Ascending aorta (tissue), 2 donors: ENCODE measurements at regions not wholly inside any gene's neighbourhood (a gene's known extent, or its start where the extent isn't known, plus 50 kb on each side); places are given as distances from the start of the nearest gene placed in this dataset.

ENCODE experiments used
- DNase-seq, 2 donors: peaks; one replicate each; pipeline ENCODE4 v3.0.0-alpha.2; 2019; ENCODE audit warnings: low spot score in 2 of 2
- H3K27ac ChIP-seq, 2 donors: fragments of 200-600 bp; sonication (generic); one replicate each; pipeline ENCODE4 v1.5.1; 2016 to 2017; ENCODE audit warnings: mild to moderate bottlenecking in 1 of 2
- H3K27me3 ChIP-seq: fragments of 200-600 bp; sonication (generic); one replicate; pipeline ENCODE4 v1.5.1; 2017
- H3K36me3 ChIP-seq, 2 donors: fragments of 200-600 bp; sonication (generic); one replicate each; pipeline ENCODE4 v1.5.1; 2016
- H3K4me1 ChIP-seq, 2 donors: fragments of 200-600 bp; sonication (generic); one replicate each; pipeline ENCODE4 v1.5.1; 2016 to 2017; ENCODE audit warnings: mild to moderate bottlenecking in 1 of 2
- H3K4me3 ChIP-seq, 2 donors: fragments of 200-600 bp; sonication (generic); one replicate each; pipeline ENCODE4 v1.5.1; 2016 to 2017; ENCODE audit warnings: mild to moderate bottlenecking in 1 of 2
- H3K9me3 ChIP-seq, 2 donors: fragments of 200-600 bp; sonication (generic); one replicate each; pipeline ENCODE4 v1.5.1; 2016
- intact Hi-C: fragments of 100-400 bp; cut with DNase I; formaldehyde crosslinking; loops from one replicate; pipeline ENCODE4 v1.15.1; 2023
- TF ChIP-seq, protein P1 (sequence below), 3 experiments: fragments of 200-600 bp in 2 of 3; fragments of 450-650 bp in 1 of 3; sonication (generic) in 2 of 3; IDR thresholded peaks; one replicate each; pipeline ENCODE4 v1.5.1; 2016 to 2019; ENCODE audit warnings: antibody characterized with exemption in 3 of 3, mild to moderate bottlenecking in 1 of 3, moderate library complexity in 1 of 3

DNA sequence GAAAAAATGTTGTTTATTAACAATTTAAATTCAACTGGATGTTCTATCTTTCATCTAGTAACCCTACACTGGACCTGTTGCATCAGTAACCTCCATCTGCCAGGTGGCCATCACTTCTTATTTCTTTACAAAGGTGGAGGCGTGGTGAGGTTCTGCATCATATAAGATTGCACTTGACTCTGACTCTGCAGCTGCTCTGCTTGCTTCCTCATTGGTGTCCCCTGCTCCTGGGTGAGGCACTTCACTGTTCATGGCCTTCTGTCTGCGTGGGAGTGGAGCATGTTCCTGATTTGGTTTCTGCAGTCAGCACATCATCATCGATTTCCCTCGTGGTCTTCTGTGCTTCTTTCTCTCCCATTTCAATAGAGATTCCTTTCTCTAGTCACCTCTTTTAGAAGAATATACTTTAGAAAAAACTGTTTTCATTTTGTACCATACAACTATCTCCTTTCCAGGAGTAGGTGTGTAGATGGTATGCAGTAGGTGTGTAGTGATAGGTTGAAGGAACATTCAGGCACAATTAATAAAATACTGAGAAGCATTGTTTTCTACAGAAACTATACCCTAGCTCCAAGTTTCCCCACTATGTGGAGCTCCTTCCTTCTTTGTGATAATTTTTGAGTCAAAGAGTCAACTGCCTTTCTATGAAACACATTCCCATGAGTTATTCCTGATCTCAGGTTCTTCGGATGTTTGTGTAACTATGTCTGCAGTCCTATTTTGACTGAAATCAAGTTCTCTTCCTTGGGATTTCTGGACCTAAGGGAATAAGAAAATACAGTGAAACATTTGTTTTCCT, 231.7 kb upstream of the CNTNAP2 start:
- Histone ChIP-seq H3K36me3 (no peaks in the 10 kb centered on the region), H3K9me3 (no peaks in the 10 kb centered on the region), H3K27me3 (no peaks in the 10 kb centered on the region), H3K27ac (no peak overlapping the region), H3K4me1 (no peaks in the 10 kb centered on the region), H3K4me3 (no peak overlapping the region)
- intact Hi-C loops, result no loop called here
- no peak for DNase-seq
- TF ChIP-seq, protein P1, sequence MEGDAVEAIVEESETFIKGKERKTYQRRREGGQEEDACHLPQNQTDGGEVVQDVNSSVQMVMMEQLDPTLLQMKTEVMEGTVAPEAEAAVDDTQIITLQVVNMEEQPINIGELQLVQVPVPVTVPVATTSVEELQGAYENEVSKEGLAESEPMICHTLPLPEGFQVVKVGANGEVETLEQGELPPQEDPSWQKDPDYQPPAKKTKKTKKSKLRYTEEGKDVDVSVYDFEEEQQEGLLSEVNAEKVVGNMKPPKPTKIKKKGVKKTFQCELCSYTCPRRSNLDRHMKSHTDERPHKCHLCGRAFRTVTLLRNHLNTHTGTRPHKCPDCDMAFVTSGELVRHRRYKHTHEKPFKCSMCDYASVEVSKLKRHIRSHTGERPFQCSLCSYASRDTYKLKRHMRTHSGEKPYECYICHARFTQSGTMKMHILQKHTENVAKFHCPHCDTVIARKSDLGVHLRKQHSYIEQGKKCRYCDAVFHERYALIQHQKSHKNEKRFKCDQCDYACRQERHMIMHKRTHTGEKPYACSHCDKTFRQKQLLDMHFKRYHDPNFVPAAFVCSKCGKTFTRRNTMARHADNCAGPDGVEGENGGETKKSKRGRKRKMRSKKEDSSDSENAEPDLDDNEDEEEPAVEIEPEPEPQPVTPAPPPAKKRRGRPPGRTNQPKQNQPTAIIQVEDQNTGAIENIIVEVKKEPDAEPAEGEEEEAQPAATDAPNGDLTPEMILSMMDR (IDR thresholded peaks at IDR 0.05), result no peak

DNA sequence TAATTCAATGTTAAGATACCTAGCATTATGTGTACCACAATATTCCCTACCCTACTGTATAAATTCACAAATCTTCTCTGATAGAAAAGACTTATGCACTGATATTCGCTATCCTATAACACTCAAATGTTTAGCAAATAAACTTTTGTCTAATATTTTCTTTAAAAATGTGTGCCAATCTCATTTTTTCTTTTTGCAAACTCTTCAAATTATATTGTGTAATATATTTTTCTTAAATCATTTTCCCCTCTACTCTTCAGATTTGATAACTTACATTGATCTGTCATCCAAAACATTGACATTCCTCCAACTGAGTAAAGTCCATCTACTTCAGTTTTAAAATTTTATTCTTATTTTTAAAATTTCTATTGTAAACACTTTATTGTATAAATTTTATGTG, 240.2 kb upstream of the CNTNAP2 start:
- Histone ChIP-seq H3K27ac (no peak overlapping the region), H3K4me3 (no peak overlapping the region), H3K9me3 (no peaks in the 10 kb centered on the region), H3K27me3 (no peaks in the 10 kb centered on the region), H3K4me1 (no peaks in the 10 kb centered on the region), H3K36me3 (no peaks in the 10 kb centered on the region)
- TF ChIP-seq, protein P1 (IDR thresholded peaks at IDR 0.05), result no peak
- intact Hi-C loops, result no loop called here
- DNase-seq, result no peak

DNA sequence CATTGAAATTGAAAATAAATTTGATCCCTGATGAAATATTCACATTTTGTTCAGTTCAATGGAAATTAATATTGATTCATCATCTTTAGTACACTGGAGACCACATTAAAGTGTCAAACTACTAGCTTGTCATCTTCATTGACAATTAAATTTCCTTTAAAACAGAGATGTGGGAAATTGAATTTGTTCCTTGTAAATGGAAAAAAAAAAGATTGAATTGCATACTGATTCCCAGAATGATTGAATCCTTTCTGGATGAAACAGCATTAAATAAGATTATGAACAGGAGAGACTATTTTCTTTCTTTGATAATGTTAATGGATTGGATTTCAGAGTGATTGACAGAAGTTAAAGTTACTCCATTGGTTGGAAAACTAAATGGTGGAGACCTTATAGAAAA, 241.3 kb upstream of the CNTNAP2 start:
- no peak for DNase-seq
- H3K36me3 ChIP-seq, result no peaks in the 10 kb centered on the region
- H3K9me3 ChIP-seq, result no peaks in the 10 kb centered on the region
- no peaks in the 10 kb centered on the region for H3K27me3 ChIP-seq
- H3K4me3 ChIP-seq, result no peak overlapping the region
- intact Hi-C loops, result no loop called here
- H3K27ac ChIP-seq, result no peak overlapping the region
- TF ChIP-seq, protein P1 (IDR thresholded peaks at IDR 0.05), result no peak
- no peaks in the 10 kb centered on the region for H3K4me1 ChIP-seq

GRCh38 chr7:145868935-145869334, 247.7 kb upstream of the CNTNAP2 start:
- Histone ChIP-seq H3K27ac (no peak overlapping the region), H3K36me3 (no peaks in the 10 kb centered on the region), H3K4me3 (no peak overlapping the region), H3K9me3 (no peaks in the 10 kb centered on the region), H3K4me1 (no peaks in the 10 kb centered on the region), H3K27me3 (no peaks in the 10 kb centered on the region)
- TF ChIP-seq, protein P1 (IDR thresholded peaks at IDR 0.05), result no peak
- no peak for DNase-seq
- intact Hi-C loops, result no loop called here

DNA sequence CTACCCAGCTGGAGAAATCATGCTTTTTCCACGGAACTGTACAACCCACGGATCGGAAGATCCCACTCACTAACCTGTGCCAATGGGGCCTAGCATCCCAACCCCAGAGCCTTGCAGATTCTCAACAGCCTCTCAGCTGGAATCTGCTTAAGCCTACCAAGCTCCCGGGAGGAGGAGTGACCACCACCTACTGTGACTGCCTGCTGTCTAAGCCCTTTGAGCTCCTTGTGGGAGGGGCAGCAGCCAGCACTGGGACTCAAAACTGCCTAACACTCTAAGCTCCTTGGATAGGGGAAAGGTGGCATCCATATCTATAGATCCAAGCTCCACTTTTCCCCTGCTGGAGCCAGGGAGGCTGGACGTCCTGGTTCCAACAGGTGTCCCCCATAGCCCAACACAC, 254.4 kb upstream of the CNTNAP2 start:
- H3K36me3 ChIP-seq, result no peaks in the 10 kb centered on the region
- DNase-seq, result no peak
- no peak overlapping the region for H3K27ac ChIP-seq
- no peaks in the 10 kb centered on the region for H3K9me3 ChIP-seq
- H3K27me3 ChIP-seq, result no peaks in the 10 kb centered on the region
- intact Hi-C loops, result no loop called here
- H3K4me3 ChIP-seq, result no peak overlapping the region
- no peaks in the 10 kb centered on the region for H3K4me1 ChIP-seq
- TF ChIP-seq, protein P1 (IDR thresholded peaks at IDR 0.05), result no peak
